ENCODE measurements at regions not wholly inside any gene's neighbourhood (a gene's known extent, or its start where the extent isn't known, plus 50 kb on each side); places are given as distances from the start of the nearest gene placed in this dataset.

DNA sequence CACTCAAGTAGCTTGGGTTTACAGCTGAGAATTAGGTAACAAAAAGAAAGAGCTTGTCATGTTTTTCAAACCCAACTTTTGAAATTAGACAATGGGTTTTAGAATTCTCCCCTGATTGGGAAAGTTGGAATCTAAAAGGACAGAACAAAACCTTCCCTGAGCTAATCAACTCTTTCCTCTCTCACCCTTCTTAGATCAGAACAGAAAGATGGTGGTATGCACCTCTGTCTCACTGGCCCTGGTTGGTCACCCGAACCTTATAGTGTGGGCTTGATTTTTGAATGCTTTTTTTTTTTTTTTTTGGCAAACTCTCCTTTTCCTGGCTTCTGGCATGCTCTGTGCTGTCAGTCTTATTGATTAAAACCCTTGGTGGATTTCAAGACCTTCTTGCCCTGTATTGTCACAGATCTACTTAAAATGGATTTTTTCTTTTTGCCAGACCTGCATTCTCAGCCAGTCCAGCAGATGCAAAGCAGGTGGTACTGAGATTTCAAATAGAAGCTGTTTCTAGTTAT, 251.1 kb upstream of the RMST start:
- TF ChIP-seq PPARA (CRISPR knock-in tag; IDR thresholded peaks at IDR 0.05; ENCODE audit: borderline replicate concordance) (no peak), ZNF565 (CRISPR knock-in tag; conservative IDR thresholded peaks at IDR 0.05; ENCODE audit: low read depth) (no peak)
- TF ChIP-seq, protein P1, sequence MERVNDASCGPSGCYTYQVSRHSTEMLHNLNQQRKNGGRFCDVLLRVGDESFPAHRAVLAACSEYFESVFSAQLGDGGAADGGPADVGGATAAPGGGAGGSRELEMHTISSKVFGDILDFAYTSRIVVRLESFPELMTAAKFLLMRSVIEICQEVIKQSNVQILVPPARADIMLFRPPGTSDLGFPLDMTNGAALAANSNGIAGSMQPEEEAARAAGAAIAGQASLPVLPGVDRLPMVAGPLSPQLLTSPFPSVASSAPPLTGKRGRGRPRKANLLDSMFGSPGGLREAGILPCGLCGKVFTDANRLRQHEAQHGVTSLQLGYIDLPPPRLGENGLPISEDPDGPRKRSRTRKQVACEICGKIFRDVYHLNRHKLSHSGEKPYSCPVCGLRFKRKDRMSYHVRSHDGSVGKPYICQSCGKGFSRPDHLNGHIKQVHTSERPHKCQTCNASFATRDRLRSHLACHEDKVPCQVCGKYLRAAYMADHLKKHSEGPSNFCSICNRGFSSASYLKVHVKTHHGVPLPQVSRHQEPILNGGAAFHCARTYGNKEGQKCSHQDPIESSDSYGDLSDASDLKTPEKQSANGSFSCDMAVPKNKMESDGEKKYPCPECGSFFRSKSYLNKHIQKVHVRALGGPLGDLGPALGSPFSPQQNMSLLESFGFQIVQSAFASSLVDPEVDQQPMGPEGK (CRISPR knock-in tag; IDR thresholded peaks at IDR 0.05; ENCODE audit: borderline replicate concordance), result no peak
- TF ChIP-seq, protein P2, sequence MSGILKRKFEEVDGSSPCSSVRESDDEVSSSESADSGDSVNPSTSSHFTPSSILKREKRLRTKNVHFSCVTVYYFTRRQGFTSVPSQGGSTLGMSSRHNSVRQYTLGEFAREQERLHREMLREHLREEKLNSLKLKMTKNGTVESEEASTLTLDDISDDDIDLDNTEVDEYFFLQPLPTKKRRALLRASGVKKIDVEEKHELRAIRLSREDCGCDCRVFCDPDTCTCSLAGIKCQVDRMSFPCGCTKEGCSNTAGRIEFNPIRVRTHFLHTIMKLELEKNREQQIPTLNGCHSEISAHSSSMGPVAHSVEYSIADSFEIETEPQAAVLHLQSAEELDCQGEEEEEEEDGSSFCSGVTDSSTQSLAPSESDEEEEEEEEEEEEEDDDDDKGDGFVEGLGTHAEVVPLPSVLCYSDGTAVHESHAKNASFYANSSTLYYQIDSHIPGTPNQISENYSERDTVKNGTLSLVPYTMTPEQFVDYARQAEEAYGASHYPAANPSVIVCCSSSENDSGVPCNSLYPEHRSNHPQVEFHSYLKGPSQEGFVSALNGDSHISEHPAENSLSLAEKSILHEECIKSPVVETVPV (CRISPR knock-in tag; IDR thresholded peaks at IDR 0.05), result no peak

Measured in SK-N-SH treated with all-trans-retinoic acid at 6 μM for 48 hours (cell line).